ENCODE measurements at regions not wholly inside any gene's neighbourhood (a gene's known extent, or its start where the extent isn't known, plus 50 kb on each side); places are given as distances from the start of the nearest gene placed in this dataset.
"Not testable (repeated sequence)": the region's sequence is repeated elsewhere in the genome, so short reads cannot be mapped to it uniquely, and the experiment has no call there.

- H3K4me3 Mint-ChIP-seq; H3K27ac Mint-ChIP-seq; H3K4me1 Mint-ChIP-seq; H3K27me3 Mint-ChIP-seq; H3K9me3 Mint-ChIP-seq; ATAC-seq (replicated peaks); H3K36me3 Mint-ChIP-seq (ENCODE audit: low read depth): not testable (repeated sequence)
Measured at GRCh38 chrY:7484455-7485285, 573.1 kb upstream of the AMELY start.

GRCh38 chrY:7471976-7472375 is 560.4 kb upstream of the AMELY start:
- Mint-ChIP-seq H3K27me3 (no peaks in the 10 kb centered on the region), H3K27ac (no peak overlapping the region), H3K4me1 (peaks cover 8% of the 10 kb centered on the region), H3K36me3 (ENCODE audit: low read depth) (no peaks in the 10 kb centered on the region), H3K9me3 (no peaks in the 10 kb centered on the region), H3K4me3 (no peak overlapping the region)
- ATAC-seq (replicated peaks): no peak

- no peak for ATAC-seq (replicated peaks)
- Mint-ChIP-seq H3K27ac (no peak overlapping the region), H3K9me3 (no peaks in the 10 kb centered on the region), H3K36me3 (ENCODE audit: low read depth) (no peaks in the 10 kb centered on the region), H3K27me3 (no peaks in the 10 kb centered on the region), H3K4me3 (no peak overlapping the region), H3K4me1 (peaks cover 21% of the 10 kb centered on the region)
Measured at GRCh38 chrY:7470037-7470436, 558.5 kb upstream of the AMELY start.

GRCh38 chrY:7468951-7469745 is 557.6 kb upstream of the AMELY start:
- H3K27ac Mint-ChIP-seq: peak overlapping the region; percentile 96
- peaks cover 22% of the 10 kb centered on the region for H3K4me1 Mint-ChIP-seq
- peak; percentile 48 for ATAC-seq (replicated peaks)
- no peaks in the 10 kb centered on the region for H3K27me3 Mint-ChIP-seq
- H3K36me3 Mint-ChIP-seq (ENCODE audit: low read depth): no peaks in the 10 kb centered on the region
- H3K4me3 Mint-ChIP-seq: peak overlapping the region; percentile 77
- H3K9me3 Mint-ChIP-seq: no peaks in the 10 kb centered on the region

- Mint-ChIP-seq H3K27ac (peak overlapping the region; percentile 96), H3K4me3 (peak overlapping the region; percentile 77)
Measured at GRCh38 chrY:7467796-7468520, 556.4 kb upstream of the AMELY start.

GRCh38 chrY:7465185-7465621 is 553.7 kb upstream of the AMELY start:
- ATAC-seq (replicated peaks): peak; percentile 84
- H3K36me3 Mint-ChIP-seq (ENCODE audit: low read depth): no peaks in the 10 kb centered on the region
- peaks cover 28% of the 10 kb centered on the region for H3K4me1 Mint-ChIP-seq
- H3K27me3 Mint-ChIP-seq: peaks cover 10% of the 10 kb centered on the region
- peaks cover 3% of the 10 kb centered on the region for H3K9me3 Mint-ChIP-seq
- peak overlapping the region; percentile 33 for H3K4me3 Mint-ChIP-seq
- peak overlapping the region; percentile 74 for H3K27ac Mint-ChIP-seq

More at GRCh38 chrY:7467796-7468520, 556.4 kb upstream of the AMELY start:
- H3K27me3 Mint-ChIP-seq: no peaks in the 10 kb centered on the region
- no peak for ATAC-seq (replicated peaks)
- H3K36me3 Mint-ChIP-seq (ENCODE audit: low read depth): no peaks in the 10 kb centered on the region
- H3K9me3 Mint-ChIP-seq: no peaks in the 10 kb centered on the region
- peaks cover 22% of the 10 kb centered on the region for H3K4me1 Mint-ChIP-seq

- H3K9me3 Mint-ChIP-seq: peaks cover 3% of the 10 kb centered on the region
- H3K27ac Mint-ChIP-seq: peak overlapping the region; percentile 74
- H3K27me3 Mint-ChIP-seq: peaks cover 13% of the 10 kb centered on the region
- peak; percentile 50 for ATAC-seq (replicated peaks)
- H3K4me3 Mint-ChIP-seq: peak overlapping the region; percentile 33
- H3K4me1 Mint-ChIP-seq: peaks cover 28% of the 10 kb centered on the region
- H3K36me3 Mint-ChIP-seq (ENCODE audit: low read depth): no peaks in the 10 kb centered on the region
Measured at GRCh38 chrY:7464742-7465141, 553.2 kb upstream of the AMELY start.

- Mint-ChIP-seq H3K36me3 (ENCODE audit: low read depth) (no peaks in the 10 kb centered on the region), H3K9me3 (peaks cover 3% of the 10 kb centered on the region), H3K4me3 (peak overlapping the region; percentile 33), H3K27me3 (peaks cover 15% of the 10 kb centered on the region), H3K27ac (peak overlapping the region; percentile 74), H3K4me1 (peaks cover 27% of the 10 kb centered on the region)
- ATAC-seq (replicated peaks): no peak
Measured at GRCh38 chrY:7463711-7464110, 552.2 kb upstream of the AMELY start.

- ATAC-seq (replicated peaks): no peak
- H3K36me3 Mint-ChIP-seq (ENCODE audit: low read depth): no peaks in the 10 kb centered on the region
- peaks cover 3% of the 10 kb centered on the region for H3K9me3 Mint-ChIP-seq
- H3K4me3 Mint-ChIP-seq: no peak overlapping the region
- H3K27ac Mint-ChIP-seq: peak overlapping the region; percentile 43
- H3K27me3 Mint-ChIP-seq: peaks cover 15% of the 10 kb centered on the region
- peaks cover 22% of the 10 kb centered on the region for H3K4me1 Mint-ChIP-seq
Measured at GRCh38 chrY:7463196-7463595, 551.6 kb upstream of the AMELY start.

- Mint-ChIP-seq H3K36me3 (ENCODE audit: low read depth) (no peaks in the 10 kb centered on the region), H3K4me1 (peaks cover 19% of the 10 kb centered on the region), H3K27me3 (peaks cover 15% of the 10 kb centered on the region), H3K4me3 (no peak overlapping the region), H3K27ac (peak overlapping the region; percentile 43), H3K9me3 (peaks cover 3% of the 10 kb centered on the region)
- no peak for ATAC-seq (replicated peaks)
Measured at GRCh38 chrY:7462657-7463056, 551.1 kb upstream of the AMELY start.

- no peaks in the 10 kb centered on the region for H3K36me3 Mint-ChIP-seq (ENCODE audit: low read depth)
- H3K27me3 Mint-ChIP-seq: peaks cover 15% of the 10 kb centered on the region
- H3K9me3 Mint-ChIP-seq: peaks cover 3% of the 10 kb centered on the region
- H3K4me1 Mint-ChIP-seq: peaks cover 19% of the 10 kb centered on the region
- H3K4me3 Mint-ChIP-seq: peak overlapping the region; percentile 39
- peak overlapping the region; percentile 74 for H3K27ac Mint-ChIP-seq
- peak; percentile 27 for ATAC-seq (replicated peaks)
Measured at GRCh38 chrY:7461873-7462525, 550.4 kb upstream of the AMELY start.

GRCh38 chrY:7459802-7460201 is 548.2 kb upstream of the AMELY start:
- Mint-ChIP-seq H3K4me3 (no peak overlapping the region), H3K9me3 (peaks cover 3% of the 10 kb centered on the region), H3K4me1 (peaks cover 6% of the 10 kb centered on the region), H3K27ac (no peak overlapping the region), H3K36me3 (ENCODE audit: low read depth) (no peaks in the 10 kb centered on the region), H3K27me3 (peaks cover 15% of the 10 kb centered on the region)
- ATAC-seq (replicated peaks): no peak

- H3K27me3 Mint-ChIP-seq: peaks cover 15% of the 10 kb centered on the region
- ATAC-seq (replicated peaks): no peak
- no peak overlapping the region for H3K4me3 Mint-ChIP-seq
- H3K27ac Mint-ChIP-seq: no peak overlapping the region
- H3K4me1 Mint-ChIP-seq: peaks cover 6% of the 10 kb centered on the region
- H3K9me3 Mint-ChIP-seq: peaks cover 3% of the 10 kb centered on the region
- H3K36me3 Mint-ChIP-seq (ENCODE audit: low read depth): no peaks in the 10 kb centered on the region
Measured at GRCh38 chrY:7458301-7459078, 546.9 kb upstream of the AMELY start.
